Lower leg skin (tissue), 4 donors: ENCODE measurements at regions not wholly inside any gene's neighbourhood (a gene's known extent, or its start where the extent isn't known, plus 50 kb on each side); places are given as distances from the start of the nearest gene placed in this dataset.

Source experiments
- DNase-seq, 2 donors: peaks; one replicate each; pipeline ENCODE4 v3.0.0-alpha.2; 2019; ENCODE audit warnings: low spot score in 2 of 2
- H3K4me3 ChIP-seq: fragments of 200-600 bp; sonication (generic); 2 replicates; pipeline ENCODE4 v1.5.1; 2017; ENCODE audit warnings: mild to moderate bottlenecking, low read depth; ENCODE audit not compliant: poor library complexity, severe bottlenecking
- CTCF ChIP-seq, 3 donors: fragments of 450-650 bp; IDR thresholded peaks; one replicate each; pipeline ENCODE4 v1.5.1; 2016; ENCODE audit warnings: antibody characterized with exemption in 3 of 3, mild to moderate bottlenecking in 3 of 3, moderate library complexity in 2 of 3
- POLR2A ChIP-seq, 2 donors: fragments of 450-650 bp; IDR thresholded peaks; one replicate each; pipeline ENCODE4 v1.6.1; 2016 to 2017; ENCODE audit warnings: antibody characterized with exemption in 2 of 2, mild to moderate bottlenecking in 1 of 2, moderate library complexity in 1 of 2
- WGBS, 2 donors: methylation state at CpG; one replicate each; pipeline ENCODE4 v1.1.5; 2018; 5-methylcytosine and 5-hydroxymethylcytosine counted together
- intact Hi-C: fragments of 100-400 bp; cut with DNase I; formaldehyde crosslinking; loops from one replicate; pipeline ENCODE4 v1.15.0; 2023; ENCODE audit warnings: low total_unique reads

GRCh38 chr13:112012705-112013085, 54.3 kb upstream of the SOX1 start:
- WGBS, 2 donors = 81 to 84% methylated on average over 11 of the region's 11 CpGs
- no peak for TF ChIP-seq POLR2A (IDR thresholded peaks at IDR 0.05)
- DNase-seq = no peak
- intact Hi-C loops = no loop called here
- H3K4me3 ChIP-seq = no peak overlapping the region

GRCh38 chr13:112013665-112014064, 53.3 kb upstream of the SOX1 start:
- TF ChIP-seq POLR2A (IDR thresholded peaks at IDR 0.05) = no peak
- TF ChIP-seq CTCF (IDR thresholded peaks at IDR 0.05) = no peak
- no peak overlapping the region for H3K4me3 ChIP-seq
- intact Hi-C loops = no loop called here
- DNase-seq = no peak
- 83 to 88% methylated on average over 13 of the region's 13 CpGs for WGBS, 2 donors

- intact Hi-C loops = no loop called here
Measured at GRCh38 chr13:112014857-112015256, 52.1 kb upstream of the SOX1 start.

More at GRCh38 chr13:112014857-112015256, 52.1 kb upstream of the SOX1 start:
- DNase-seq = no peak
- 72 to 73% methylated on average over 29 of the region's 30 CpGs for WGBS, 2 donors
- TF ChIP-seq CTCF (IDR thresholded peaks at IDR 0.05) (no peak), POLR2A (IDR thresholded peaks at IDR 0.05) (no peak)
- H3K4me3 ChIP-seq = no peak overlapping the region
